ENCODE measurements at regions not wholly inside any gene's neighbourhood (a gene's known extent, or its start where the extent isn't known, plus 50 kb on each side); places are given as distances from the start of the nearest gene placed in this dataset.
"Not testable (repeated sequence)": the region's sequence is repeated elsewhere in the genome, so short reads cannot be mapped to it uniquely, and the experiment has no call there.

- no peak for DNase-seq (ENCODE audit: extremely low spot score, unreplicated experiment)
- H3K27me3 Mint-ChIP-seq: peaks cover 12% of the 10 kb centered on the region
- no peak overlapping the region for H3K4me3 Mint-ChIP-seq
- no peaks in the 10 kb centered on the region for H3K4me1 Mint-ChIP-seq (ENCODE audit: unreplicated experiment)
- TF ChIP-seq CTCF (conservative IDR thresholded peaks at IDR 0.05): no peak
- no peak overlapping the region for H3K27ac Mint-ChIP-seq
- H3K36me3 Mint-ChIP-seq: no peaks in the 10 kb centered on the region
- no peaks in the 10 kb centered on the region for H3K9me3 Mint-ChIP-seq
Measured at GRCh38 chr3:118675305-118675704, 359.3 kb downstream of the IGSF11 start.

GRCh38 chr3:118678663-118679062 is 356.0 kb downstream of the IGSF11 start:
- H3K27me3 Mint-ChIP-seq: peaks cover 12% of the 10 kb centered on the region
- not testable (repeated sequence) for H3K36me3 Mint-ChIP-seq; H3K27ac Mint-ChIP-seq; H3K4me1 Mint-ChIP-seq (ENCODE audit: unreplicated experiment); H3K4me3 Mint-ChIP-seq; H3K9me3 Mint-ChIP-seq; DNase-seq (ENCODE audit: extremely low spot score, unreplicated experiment)

- H3K27ac Mint-ChIP-seq: no peak overlapping the region
- TF ChIP-seq CTCF (conservative IDR thresholded peaks at IDR 0.05): no peak
- no peaks in the 10 kb centered on the region for H3K36me3 Mint-ChIP-seq
- peaks cover 7% of the 10 kb centered on the region for H3K9me3 Mint-ChIP-seq
- no peak for DNase-seq (ENCODE audit: extremely low spot score, unreplicated experiment)
- no peak overlapping the region for H3K4me3 Mint-ChIP-seq
- H3K27me3 Mint-ChIP-seq: peaks cover 22% of the 10 kb centered on the region
- H3K4me1 Mint-ChIP-seq (ENCODE audit: unreplicated experiment): no peaks in the 10 kb centered on the region
Measured at GRCh38 chr3:118682921-118683320, 351.7 kb downstream of the IGSF11 start.

GRCh38 chr3:118683636-118684035 is 351.0 kb downstream of the IGSF11 start:
- no peak for DNase-seq (ENCODE audit: extremely low spot score, unreplicated experiment)
- TF ChIP-seq CTCF (conservative IDR thresholded peaks at IDR 0.05): no peak

GRCh38 chr3:118688396-118688884 is 346.2 kb downstream of the IGSF11 start:
- Mint-ChIP-seq H3K27ac (no peak overlapping the region), H3K9me3 (no peaks in the 10 kb centered on the region)

More at GRCh38 chr3:118683636-118684035, 351.0 kb downstream of the IGSF11 start:
- H3K4me3 Mint-ChIP-seq: no peak overlapping the region
- H3K27ac Mint-ChIP-seq: no peak overlapping the region
- peaks cover 7% of the 10 kb centered on the region for H3K9me3 Mint-ChIP-seq
- H3K36me3 Mint-ChIP-seq: no peaks in the 10 kb centered on the region
- no peaks in the 10 kb centered on the region for H3K4me1 Mint-ChIP-seq (ENCODE audit: unreplicated experiment)
- H3K27me3 Mint-ChIP-seq: peaks cover 17% of the 10 kb centered on the region

GRCh38 chr3:118692416-118692815 is 342.2 kb downstream of the IGSF11 start:
- Mint-ChIP-seq H3K9me3 (peaks cover 8% of the 10 kb centered on the region), H3K4me3 (no peak overlapping the region), H3K27me3 (peaks cover 20% of the 10 kb centered on the region), H3K4me1 (ENCODE audit: unreplicated experiment) (peaks cover 4% of the 10 kb centered on the region), H3K27ac (no peak overlapping the region), H3K36me3 (no peaks in the 10 kb centered on the region)
- DNase-seq (ENCODE audit: extremely low spot score, unreplicated experiment): no peak
- TF ChIP-seq CTCF (conservative IDR thresholded peaks at IDR 0.05): no peak

More at GRCh38 chr3:118688396-118688884, 346.2 kb downstream of the IGSF11 start:
- no peak for DNase-seq (ENCODE audit: extremely low spot score, unreplicated experiment)
- TF ChIP-seq CTCF (conservative IDR thresholded peaks at IDR 0.05): no peak
- H3K36me3 Mint-ChIP-seq: no peaks in the 10 kb centered on the region
- peak overlapping the region; percentile 30 for H3K4me3 Mint-ChIP-seq
- H3K27me3 Mint-ChIP-seq: peaks cover 14% of the 10 kb centered on the region
- peaks cover 4% of the 10 kb centered on the region for H3K4me1 Mint-ChIP-seq (ENCODE audit: unreplicated experiment)

Measured in type B pancreatic cell (in vitro differentiated cells).